ENCODE measurements at regions not wholly inside any gene's neighbourhood (a gene's known extent, or its start where the extent isn't known, plus 50 kb on each side); places are given as distances from the start of the nearest gene placed in this dataset.

DNA sequence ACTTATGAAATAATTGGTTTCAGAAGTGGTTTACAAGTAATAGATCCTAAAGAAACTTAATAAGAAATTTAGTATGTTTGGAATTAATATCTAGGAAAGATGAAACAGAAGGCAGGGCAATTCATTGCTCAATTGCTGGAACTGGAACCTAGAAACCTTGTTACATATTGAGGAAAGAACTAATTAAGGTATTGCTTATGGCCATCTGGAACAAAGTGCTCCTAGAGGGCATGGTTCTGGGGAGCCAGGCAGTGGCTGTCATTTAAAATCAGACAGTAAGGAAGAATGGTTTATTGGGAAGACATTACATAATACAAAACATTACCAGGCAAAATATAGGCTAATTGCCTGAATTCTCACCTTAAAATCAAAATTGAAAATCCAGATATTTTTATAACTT lies 224.1 kb downstream of the SLITRK6 start:
- TF ChIP-seq ZNF274 (IDR thresholded peaks at IDR 0.05; ENCODE audit: low read depth, low read length) = no peak
- TF ChIP-seq POLR2A (IDR thresholded peaks at IDR 0.05; ENCODE audit: borderline replicate concordance, extremely low read depth, insufficient read depth, insufficient read length) = no peak
- TF ChIP-seq EZH2phosphoT487 (IDR thresholded peaks at IDR 0.05; ENCODE audit: borderline replicate concordance) = no peak

All from HCT116 (cell line).